ENCODE measurements at regions not wholly inside any gene's neighbourhood (a gene's known extent, or its start where the extent isn't known, plus 50 kb on each side); places are given as distances from the start of the nearest gene placed in this dataset.

DNA sequence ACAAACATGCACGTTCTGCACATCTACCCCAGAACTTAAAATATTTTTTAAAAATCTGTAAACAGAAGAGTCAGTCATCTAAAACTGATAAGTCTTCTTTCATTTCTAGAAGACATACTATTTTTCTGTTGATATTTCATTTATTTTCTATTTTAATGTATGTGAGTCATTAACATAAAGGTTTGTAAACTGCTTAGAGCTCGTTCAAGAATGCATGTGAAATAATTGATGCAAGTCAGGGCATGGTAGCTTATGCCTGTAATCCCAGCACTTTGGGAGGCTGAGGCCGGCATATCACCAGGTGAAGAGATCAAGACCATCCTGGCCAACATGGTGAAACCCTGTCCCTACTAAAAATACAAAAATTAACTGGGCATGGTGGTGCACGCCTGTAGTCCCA is 219.9 kb upstream of the HSFY2 start:
- TF ChIP-seq CTCF (IDR thresholded peaks at IDR 0.05) (no peak), ZFX (IDR thresholded peaks at IDR 0.05; ENCODE audit: borderline replicate concordance) (no peak)
